GM12873 (cell line): ENCODE measurements at regions not wholly inside any gene's neighbourhood (a gene's known extent, or its start where the extent isn't known, plus 50 kb on each side); places are given as distances from the start of the nearest gene placed in this dataset.

Source experiments
- CTCF ChIP-seq: IDR thresholded peaks from 2 replicates; pipeline ENCODE4 v1.5.1; 2012; ENCODE audit warnings: low read depth, mild to moderate bottlenecking, moderate library complexity, low read length, control low read depth; ENCODE audit not compliant: insufficient read depth; ENCODE audit errors: missing control alignments

- peak; percentile 32 for TF ChIP-seq CTCF
Observed at GRCh38 chr15:85312929-85313331, 67.5 kb upstream of the AKAP13 start.

- no peak for TF ChIP-seq CTCF
Observed at GRCh38 chr15:85313339-85313738, 67.1 kb upstream of the AKAP13 start.

- TF ChIP-seq CTCF = no peak
Observed at GRCh38 chr15:85314146-85314545, 66.3 kb upstream of the AKAP13 start.

GRCh38 chr15:85314633-85315032 lies 65.8 kb upstream of the AKAP13 start:
- TF ChIP-seq CTCF = no peak

GRCh38 chr15:85316244-85316934 lies 64.0 kb upstream of the AKAP13 start:
- TF ChIP-seq CTCF = no peak

- peak; percentile 42 for TF ChIP-seq CTCF
Observed at GRCh38 chr15:85318048-85318731, 62.2 kb upstream of the AKAP13 start.

- TF ChIP-seq CTCF = no peak
Observed at GRCh38 chr15:85318732-85319076, 61.7 kb upstream of the AKAP13 start.
